Renal cortex interstitium (tissue), 11 donors: ENCODE measurements at regions not wholly inside any gene's neighbourhood (a gene's known extent, or its start where the extent isn't known, plus 50 kb on each side); places are given as distances from the start of the nearest gene placed in this dataset.

ENCODE experiments used
- DNase-seq, 11 donors: peaks; one replicate each; pipeline ENCODE4 v3.0.0-alpha.2; 2013; ENCODE audit warnings: low read depth in 9 of 11, low spot score in 4 of 11; ENCODE audit errors: extremely low read depth in 1 of 11

- DNase-seq = no peak
Measured at GRCh38 chr10:120336306-120336910, 120.6 kb upstream of the PLPP4 start.

- peak in 6 of 11 donors; percentile 8 to 29 (median 25) for DNase-seq
Measured at GRCh38 chr10:120336911-120337540, 120.0 kb upstream of the PLPP4 start.

- no peak for DNase-seq
Measured at GRCh38 chr10:120342115-120342714, 114.8 kb upstream of the PLPP4 start.

GRCh38 chr10:120345186-120345585, 111.8 kb upstream of the PLPP4 start:
- DNase-seq = no peak

GRCh38 chr10:120347644-120348043, 109.4 kb upstream of the PLPP4 start:
- no peak for DNase-seq

GRCh38 chr10:120349069-120349468, 108.0 kb upstream of the PLPP4 start:
- no peak for DNase-seq

GRCh38 chr10:120355425-120355824, 101.6 kb upstream of the PLPP4 start:
- no peak for DNase-seq

- DNase-seq = no peak
Measured at GRCh38 chr10:120360571-120360970, 96.5 kb upstream of the PLPP4 start.

GRCh38 chr10:120365872-120366271, 91.2 kb upstream of the PLPP4 start:
- DNase-seq = no peak

- DNase-seq = peak in 3 of 11 donors; percentile 5 to 22 (median 8)
Measured at GRCh38 chr10:120367341-120367740, 89.7 kb upstream of the PLPP4 start.

- no peak for DNase-seq
Measured at GRCh38 chr10:120368338-120368737, 88.7 kb upstream of the PLPP4 start.

- no peak for DNase-seq
Measured at GRCh38 chr10:120368927-120369326, 88.1 kb upstream of the PLPP4 start.

- no peak for DNase-seq
Measured at GRCh38 chr10:120369856-120370276, 87.2 kb upstream of the PLPP4 start.

GRCh38 chr10:120371856-120372255, 85.2 kb upstream of the PLPP4 start:
- DNase-seq = no peak

GRCh38 chr10:120372917-120373316, 84.1 kb upstream of the PLPP4 start:
- DNase-seq = no peak

- no peak for DNase-seq
Measured at GRCh38 chr10:120375666-120376065, 81.4 kb upstream of the PLPP4 start.

GRCh38 chr10:120381931-120382330, 75.1 kb upstream of the PLPP4 start:
- no peak for DNase-seq

GRCh38 chr10:120382360-120382759, 74.7 kb upstream of the PLPP4 start:
- no peak for DNase-seq

GRCh38 chr10:120385992-120386391, 71.0 kb upstream of the PLPP4 start:
- DNase-seq = no peak

- no peak for DNase-seq
Measured at GRCh38 chr10:120386896-120387295, 70.1 kb upstream of the PLPP4 start.

- no peak for DNase-seq
Measured at GRCh38 chr10:120387326-120387725, 69.7 kb upstream of the PLPP4 start.
